ENCODE measurements at regions not wholly inside any gene's neighbourhood (a gene's known extent, or its start where the extent isn't known, plus 50 kb on each side); places are given as distances from the start of the nearest gene placed in this dataset.

GRCh38 chr1:221149111-221149510, 269.9 kb downstream of the HLX start:
- TF ChIP-seq SP1 (IDR thresholded peaks at IDR 0.05) = no peak
- TF ChIP-seq TARDBP (IDR thresholded peaks at IDR 0.05) = no peak
- TF ChIP-seq FOXK2 (IDR thresholded peaks at IDR 0.05) = no peak
- TF ChIP-seq HDGF (IDR thresholded peaks at IDR 0.05; ENCODE audit: borderline replicate concordance) = no peak
- no peak for TF ChIP-seq NFRKB (IDR thresholded peaks at IDR 0.05)
- no peak for TF ChIP-seq SUZ12 (IDR thresholded peaks at IDR 0.05)
- no peak for TF ChIP-seq BHLHE40 (IDR thresholded peaks at IDR 0.05; ENCODE audit: borderline replicate concordance)
- TF ChIP-seq FOXM1 (IDR thresholded peaks at IDR 0.05; ENCODE audit: borderline replicate concordance) = no peak

Measured in HEK293T (cell line).